HEK293T (cell line): ENCODE measurements at regions not wholly inside any gene's neighbourhood (a gene's known extent, or its start where the extent isn't known, plus 50 kb on each side); places are given as distances from the start of the nearest gene placed in this dataset.

Experiments
- ARNT ChIP-seq: fragments of 450-650 bp; IDR thresholded peaks from 2 replicates; pipeline ENCODE4 v1.6.1; 2017; ENCODE audit warnings: mild to moderate bottlenecking
- BHLHE40 ChIP-seq: fragments of 450-650 bp; IDR thresholded peaks from 2 replicates; pipeline ENCODE4 v1.6.1; 2016; ENCODE audit warnings: mild to moderate bottlenecking, moderate library complexity, borderline replicate concordance
- ELF4 ChIP-seq: fragments of 450-650 bp; IDR thresholded peaks from 2 replicates; pipeline ENCODE4 v1.6.1; 2017; ENCODE audit warnings: antibody characterized with exemption
- FOXA1 ChIP-seq: fragments of 450-650 bp; IDR thresholded peaks from 2 replicates; pipeline ENCODE4 v1.6.1; 2016; ENCODE audit warnings: mild to moderate bottlenecking
- FOXK2 ChIP-seq: fragments of 450-650 bp; IDR thresholded peaks from 2 replicates; pipeline ENCODE4 v1.6.1; 2016; ENCODE audit warnings: mild to moderate bottlenecking
- FOXM1 ChIP-seq: fragments of 450-650 bp; IDR thresholded peaks from 2 replicates; pipeline ENCODE4 v1.6.1; 2017; ENCODE audit warnings: mild to moderate bottlenecking, borderline replicate concordance
- HDGF ChIP-seq: fragments of 450-650 bp; IDR thresholded peaks from 2 replicates; pipeline ENCODE4 v1.6.1; 2017; ENCODE audit warnings: antibody characterized with exemption, borderline replicate concordance
- LEF1 ChIP-seq: fragments of 450-650 bp; IDR thresholded peaks from 2 replicates; pipeline ENCODE4 v1.6.1; 2017; ENCODE audit warnings: mild to moderate bottlenecking, borderline replicate concordance
- NFRKB ChIP-seq: fragments of 450-650 bp; IDR thresholded peaks from 2 replicates; pipeline ENCODE4 v1.6.1; 2016; ENCODE audit warnings: mild to moderate bottlenecking, moderate library complexity
- SP1 ChIP-seq: fragments of 450-650 bp; IDR thresholded peaks from 2 replicates; pipeline ENCODE4 v1.6.1; 2017
- SUZ12 ChIP-seq: fragments of 450-650 bp; IDR thresholded peaks from 2 replicates; pipeline ENCODE4 v1.6.1; 2016; ENCODE audit warnings: mild to moderate bottlenecking
- TARDBP ChIP-seq: fragments of 450-650 bp; IDR thresholded peaks from 2 replicates; pipeline ENCODE4 v1.6.1; 2016
- ZNF384 ChIP-seq: fragments of 450-650 bp; IDR thresholded peaks from 2 replicates; pipeline ENCODE4 v1.6.1; 2016
- TF ChIP-seq, protein P1 (sequence below): fragments of 450-650 bp; IDR thresholded peaks from 2 replicates; pipeline ENCODE4 v1.6.1; 2016

DNA sequence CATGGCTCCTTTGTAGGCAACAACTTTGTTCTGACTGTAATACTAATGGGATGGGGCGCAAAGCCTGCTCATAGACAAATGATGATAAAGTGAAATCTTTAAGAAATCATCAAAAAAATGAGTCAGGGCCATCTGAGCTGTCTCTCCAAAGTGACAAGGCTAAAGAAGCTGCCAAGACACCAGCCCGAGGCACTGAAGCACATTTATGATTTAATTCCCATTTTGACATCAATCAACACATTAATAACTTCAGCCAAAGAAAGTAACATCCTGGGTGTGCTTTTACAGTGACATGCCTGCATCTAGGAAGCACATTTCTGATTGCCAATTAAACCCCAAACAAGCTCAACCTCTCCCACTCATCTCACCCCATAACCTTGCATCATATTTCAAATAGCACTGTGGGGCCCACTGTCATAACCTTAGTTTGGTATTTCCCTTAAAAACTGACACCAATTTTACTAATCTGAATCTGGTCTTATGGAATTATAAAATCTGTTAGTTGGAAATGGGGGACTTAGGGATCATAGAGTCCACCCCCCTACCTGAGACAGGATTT lies 676.6 kb downstream of the TOX3 start:
- TF ChIP-seq TARDBP = no peak
- TF ChIP-seq, protein P1, sequence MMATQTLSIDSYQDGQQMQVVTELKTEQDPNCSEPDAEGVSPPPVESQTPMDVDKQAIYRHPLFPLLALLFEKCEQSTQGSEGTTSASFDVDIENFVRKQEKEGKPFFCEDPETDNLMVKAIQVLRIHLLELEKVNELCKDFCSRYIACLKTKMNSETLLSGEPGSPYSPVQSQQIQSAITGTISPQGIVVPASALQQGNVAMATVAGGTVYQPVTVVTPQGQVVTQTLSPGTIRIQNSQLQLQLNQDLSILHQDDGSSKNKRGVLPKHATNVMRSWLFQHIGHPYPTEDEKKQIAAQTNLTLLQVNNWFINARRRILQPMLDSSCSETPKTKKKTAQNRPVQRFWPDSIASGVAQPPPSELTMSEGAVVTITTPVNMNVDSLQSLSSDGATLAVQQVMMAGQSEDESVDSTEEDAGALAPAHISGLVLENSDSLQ = no peak
- TF ChIP-seq SUZ12 = no peak
- no peak for TF ChIP-seq FOXM1
- TF ChIP-seq ZNF384 = no peak
- no peak for TF ChIP-seq HDGF
- no peak for TF ChIP-seq BHLHE40
- TF ChIP-seq FOXK2 = no peak
- TF ChIP-seq LEF1 = no peak
- TF ChIP-seq SP1 = no peak
- TF ChIP-seq ELF4 = no peak
- TF ChIP-seq ARNT = no peak
- no peak for TF ChIP-seq NFRKB
- no peak for TF ChIP-seq FOXA1
